ENCODE measurements at regions not wholly inside any gene's neighbourhood (a gene's known extent, or its start where the extent isn't known, plus 50 kb on each side); places are given as distances from the start of the nearest gene placed in this dataset.

DNA sequence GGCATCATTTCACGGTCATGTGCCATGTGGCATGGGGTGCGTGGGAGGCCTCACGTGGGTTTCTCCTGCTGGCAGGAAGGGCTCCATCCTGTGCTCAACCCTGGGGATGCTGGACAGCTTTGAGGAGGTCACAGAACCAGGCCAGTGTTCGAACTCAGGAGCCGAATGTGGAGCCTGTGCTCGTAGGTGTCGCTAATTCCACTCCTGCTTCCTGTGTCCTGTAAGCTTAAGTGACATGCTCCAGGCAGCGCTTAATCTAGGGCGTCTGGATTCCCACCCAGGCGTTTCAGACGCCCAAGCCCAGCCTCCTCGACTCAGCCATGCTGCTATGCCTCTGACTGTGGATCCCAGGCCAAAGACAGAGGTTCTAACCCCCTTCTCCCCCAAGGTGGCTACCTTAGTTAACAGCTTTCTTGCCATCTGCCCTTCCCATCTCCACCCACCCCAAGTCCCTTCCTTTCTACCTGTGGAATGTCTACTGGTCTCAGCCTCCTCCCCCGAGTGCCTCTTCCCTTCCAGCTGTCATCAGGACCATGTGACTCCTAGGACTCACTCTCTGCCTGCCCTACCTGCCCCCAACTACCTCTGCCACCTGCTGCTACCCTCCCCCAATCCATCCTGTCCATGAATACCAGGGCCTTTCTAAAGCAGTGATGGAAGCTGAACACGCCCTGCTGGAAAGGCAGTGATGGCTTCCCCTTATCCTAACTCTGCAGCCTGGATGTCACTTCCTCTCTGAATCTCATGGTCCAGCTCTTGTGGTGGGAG is 255.1 kb downstream of the CDH26 start:
- no peak for DNase-seq

DNA sequence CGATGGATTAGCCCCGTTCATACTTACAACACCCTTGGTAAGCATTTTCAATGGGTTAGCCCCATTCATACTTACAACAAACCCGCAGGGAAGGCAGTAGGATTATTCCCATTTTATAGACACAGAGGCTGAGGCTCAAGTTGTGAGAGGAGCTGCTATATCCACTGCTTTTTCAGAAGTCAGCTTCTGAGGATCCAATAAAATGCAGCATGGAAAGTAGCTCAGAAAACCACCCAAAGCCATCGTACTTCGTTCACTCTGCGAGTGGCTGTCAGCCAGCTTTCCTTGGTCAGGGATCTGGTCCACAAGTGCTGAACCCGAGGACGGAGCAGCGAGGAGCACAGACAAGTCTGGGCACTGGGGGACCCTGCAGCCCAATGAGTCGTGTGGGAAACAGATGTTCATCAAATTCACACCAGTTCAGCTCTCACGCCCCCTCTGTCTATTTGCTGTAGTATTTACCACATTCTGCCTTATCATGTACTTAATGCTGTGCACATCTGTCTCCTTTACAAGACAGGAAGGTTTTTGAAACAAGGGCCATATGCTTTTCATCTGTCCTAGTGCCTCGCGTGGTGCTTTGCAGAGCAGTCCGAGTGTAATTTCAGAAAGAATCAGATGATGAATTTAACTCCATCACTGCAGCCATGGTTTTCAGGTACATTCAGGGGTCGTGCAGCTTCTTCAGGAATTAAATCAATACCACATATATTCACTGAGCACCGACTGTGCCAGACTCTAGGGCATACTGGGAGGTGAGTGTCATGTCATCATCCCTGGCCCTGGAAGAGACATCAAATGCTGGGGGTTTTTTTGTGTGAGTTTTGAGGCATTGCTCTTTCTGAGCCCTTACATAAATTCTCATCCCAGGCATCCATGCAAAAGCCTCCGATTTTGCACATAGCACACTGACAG is 256.9 kb downstream of the CDH26 start:
- no peak for DNase-seq

DNA sequence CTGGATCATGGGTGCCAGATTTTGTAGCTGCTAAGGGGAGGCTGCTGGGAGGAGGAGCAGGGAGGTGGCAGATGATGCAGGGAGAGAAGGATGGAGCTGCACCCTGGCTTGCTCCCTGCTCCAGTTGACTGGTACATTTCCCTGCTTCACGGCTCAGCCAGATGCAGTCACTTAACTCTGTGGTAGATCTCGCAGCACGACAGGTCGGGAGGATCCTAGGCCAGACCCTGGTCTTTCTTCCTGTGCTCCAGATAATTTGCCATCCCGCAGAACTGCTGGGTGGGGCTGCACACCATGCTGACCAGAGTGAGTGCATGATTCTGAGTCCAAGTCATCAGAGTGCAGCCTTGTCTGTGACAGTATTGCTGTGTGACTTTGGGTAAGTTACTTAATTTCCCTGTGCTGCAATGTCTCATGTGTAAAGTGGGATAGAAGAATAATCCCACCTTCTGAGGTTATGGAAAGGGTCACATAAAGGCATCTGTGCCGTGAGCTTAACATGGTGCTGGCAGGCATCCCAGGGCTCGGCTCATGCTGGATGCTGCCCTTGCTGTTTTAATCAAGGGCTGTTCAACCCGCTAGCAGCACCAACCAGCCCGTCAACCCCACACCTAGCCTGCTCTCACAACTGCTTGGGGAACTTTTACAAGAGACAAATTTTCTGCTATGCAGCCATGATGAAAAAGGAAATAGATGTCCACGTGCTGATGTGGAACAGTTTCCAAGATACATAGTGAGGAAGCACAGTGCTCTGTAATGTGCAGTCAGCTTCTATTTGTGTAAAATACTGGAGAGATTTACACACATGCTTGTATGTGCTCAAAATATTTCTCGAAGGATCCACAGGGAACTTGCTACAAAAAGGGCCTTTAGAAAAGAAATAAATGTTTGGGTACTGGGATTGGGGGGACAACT is 257.9 kb downstream of the CDH26 start:
- DNase-seq: no peak

DNA sequence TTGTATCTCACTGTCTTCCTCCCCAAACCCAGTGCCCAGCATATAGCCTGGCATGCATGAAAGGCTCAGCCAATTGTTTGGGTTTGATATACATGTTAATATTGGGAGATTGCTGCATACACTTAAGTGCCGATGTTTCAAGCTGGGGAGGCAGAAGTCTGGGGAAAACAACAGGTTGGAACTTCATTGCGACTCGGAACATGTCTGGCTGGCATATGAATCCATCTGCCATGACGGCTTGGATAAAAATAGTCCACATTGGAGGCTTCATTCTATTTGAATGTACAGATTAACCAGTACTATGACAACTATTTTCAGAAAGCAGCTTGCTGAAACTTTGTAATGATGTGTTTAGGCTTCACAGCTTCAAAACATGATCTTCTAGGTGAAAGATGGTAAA is 261.0 kb downstream of the CDH26 start:
- DNase-seq: no peak

DNA sequence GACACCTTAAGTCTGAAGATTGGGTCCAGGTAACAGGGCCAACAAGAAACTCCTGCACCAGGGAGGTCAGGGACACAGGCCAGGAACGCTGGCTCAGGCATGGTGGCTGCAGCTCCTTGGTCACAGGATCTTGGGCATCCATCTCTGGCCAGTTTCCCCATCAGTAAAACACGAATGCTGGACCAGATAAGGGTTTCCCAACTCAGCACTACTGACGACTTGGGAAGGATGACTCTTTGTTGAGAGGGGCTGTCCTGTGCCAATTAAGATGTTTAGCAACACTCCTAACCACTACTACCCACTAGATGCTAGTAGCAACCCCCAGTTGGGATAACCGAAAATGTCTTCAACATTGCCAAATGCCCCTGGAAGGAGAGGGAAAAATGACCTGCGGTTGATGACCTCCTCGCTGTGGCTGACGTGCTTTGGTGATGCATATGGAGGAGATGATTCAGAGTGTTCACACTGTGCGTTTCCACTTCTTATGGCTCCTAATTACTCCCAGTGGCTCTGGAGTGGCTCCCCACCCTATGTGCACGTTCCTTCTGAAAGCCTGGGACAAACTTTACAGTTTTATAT is 261.9 kb downstream of the CDH26 start:
- DNase-seq: no peak

DNA sequence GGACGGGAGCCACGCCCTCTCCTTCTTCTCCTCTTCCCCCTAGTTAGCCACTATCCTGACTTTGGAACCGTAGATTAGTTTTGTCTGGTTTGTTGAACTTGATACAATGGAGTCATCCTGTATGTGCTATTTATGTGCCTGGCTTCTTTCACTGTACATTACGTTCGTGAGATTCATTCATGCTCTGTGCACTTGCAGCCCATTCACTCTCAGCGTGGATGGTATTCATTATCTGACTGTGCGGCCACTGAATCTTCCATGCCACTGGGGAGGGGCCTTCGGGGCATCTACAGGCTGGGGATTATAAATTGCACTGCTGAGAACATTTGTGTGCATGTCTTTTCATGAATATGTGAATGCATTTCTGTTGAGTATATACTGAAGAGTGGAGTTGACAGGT is 262.5 kb downstream of the CDH26 start:
- no peak for DNase-seq

DNA sequence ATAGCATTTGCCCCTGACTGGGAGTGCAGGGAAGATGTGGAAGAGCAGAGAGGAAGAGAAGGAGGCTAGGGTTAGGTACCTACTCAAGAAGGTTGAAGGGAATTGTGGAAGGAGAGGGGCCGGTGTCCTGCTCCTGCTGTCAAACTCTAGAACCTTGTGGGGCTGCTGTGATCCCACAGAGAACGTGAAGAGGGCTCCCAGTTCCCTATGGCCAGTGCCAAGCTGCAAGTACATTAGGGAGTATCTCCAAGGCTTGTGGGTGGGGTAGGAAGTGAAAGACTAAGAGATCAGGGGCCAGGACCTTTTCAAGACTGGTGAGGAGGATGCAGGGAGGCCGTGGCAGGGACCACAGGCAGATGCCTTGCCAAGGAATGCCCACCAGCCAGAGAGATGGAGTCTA is 263.4 kb downstream of the CDH26 start:
- DNase-seq: no peak

DNA sequence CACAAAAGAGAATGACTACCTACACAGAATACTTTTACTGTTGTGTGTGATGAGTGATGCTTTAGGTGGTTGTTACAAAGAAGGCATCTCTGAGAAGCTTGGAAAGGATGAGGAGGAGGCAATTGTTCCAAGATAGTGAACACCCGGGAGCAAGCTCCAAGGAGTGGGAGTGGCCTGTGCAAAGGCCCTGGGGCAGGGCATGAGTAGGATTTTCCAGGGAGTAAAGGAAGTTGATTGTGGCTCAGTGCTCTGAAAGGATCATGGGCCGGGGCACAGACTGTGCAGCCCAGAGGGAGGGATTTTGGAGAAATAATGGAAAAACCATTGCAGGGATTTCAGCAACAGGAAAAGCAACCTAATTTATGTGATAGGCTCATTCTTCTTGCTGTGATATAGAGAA is 264.3 kb downstream of the CDH26 start:
- no peak for DNase-seq

DNA sequence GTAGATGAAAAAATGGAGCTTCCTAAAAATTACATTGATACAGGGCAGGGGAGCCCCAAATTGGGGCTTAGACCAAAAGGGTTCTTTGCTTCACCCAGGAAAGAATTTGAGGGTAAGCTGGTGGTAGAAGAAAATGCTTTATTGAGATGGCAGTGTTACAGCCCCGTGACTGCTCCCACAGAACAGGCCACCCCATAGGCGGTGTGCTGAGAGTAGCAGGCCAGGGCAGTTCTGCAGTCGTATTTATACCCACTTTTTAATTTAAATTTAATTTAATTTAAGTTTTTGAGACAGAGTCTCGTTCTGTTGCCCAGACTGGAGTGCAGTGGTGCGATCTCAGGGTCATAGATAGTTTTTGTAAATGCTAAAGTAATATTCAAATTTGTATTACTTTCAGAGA is 265.0 kb downstream of the CDH26 start:
- DNase-seq: no peak

DNA sequence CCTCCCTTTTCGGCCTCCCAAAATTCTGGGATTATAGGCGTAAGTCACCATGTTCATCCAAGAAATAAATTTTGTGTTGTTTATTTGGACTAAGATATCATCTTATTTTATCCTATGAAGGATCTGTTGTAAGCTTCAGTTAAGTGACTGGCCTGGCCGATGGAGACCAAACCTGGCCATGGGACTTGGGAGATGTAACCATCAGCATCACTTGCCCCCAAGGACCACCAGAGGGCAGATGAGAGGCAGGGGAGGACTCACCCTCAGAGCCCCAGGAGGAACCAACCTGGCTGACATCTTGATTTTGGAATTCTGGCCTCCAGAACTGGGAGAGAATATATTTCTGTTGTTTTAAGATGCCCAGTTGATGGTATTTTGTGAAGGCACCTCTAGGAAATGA is 266.7 kb downstream of the CDH26 start:
- no peak for DNase-seq

DNA sequence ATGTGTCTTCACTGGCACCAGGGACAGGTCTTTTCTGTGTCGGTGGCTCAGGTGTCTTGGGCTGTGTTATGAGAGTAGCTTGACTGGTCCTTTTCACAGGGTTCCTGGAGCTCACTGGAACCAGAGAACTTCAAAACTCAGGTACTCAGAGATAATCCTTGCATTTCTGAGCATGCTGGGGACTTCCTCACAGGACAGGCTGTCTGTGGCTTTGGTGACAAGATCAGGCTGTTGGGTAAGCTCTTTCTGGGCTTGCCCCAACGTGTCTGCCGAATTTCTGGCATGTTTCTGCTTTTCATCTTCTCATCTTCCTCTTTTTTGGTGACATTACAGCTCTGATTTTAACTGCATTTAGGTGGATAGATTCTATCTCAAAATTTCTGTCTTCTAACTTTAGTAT is 270.0 kb downstream of the CDH26 start:
- DNase-seq: no peak

DNA sequence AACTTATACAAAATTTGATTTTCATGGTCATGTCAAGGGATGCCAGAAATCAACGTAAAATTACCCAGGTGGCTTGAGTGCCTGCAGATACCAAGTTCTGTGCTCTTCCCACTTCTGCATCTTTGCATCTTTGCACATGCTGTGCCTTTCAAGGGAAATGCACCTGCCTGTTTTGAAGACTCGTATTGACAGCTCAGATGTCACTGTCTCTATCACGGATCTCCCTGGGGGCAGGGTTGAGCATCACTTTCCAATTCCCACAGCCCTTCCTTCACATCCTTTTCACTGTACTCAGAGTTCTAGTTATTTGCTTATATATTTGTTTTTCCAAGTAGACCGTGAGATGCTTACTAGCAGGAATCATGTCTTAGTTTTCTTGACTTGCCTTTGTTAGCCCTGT is 274.2 kb downstream of the CDH26 start:
- no peak for DNase-seq

DNA sequence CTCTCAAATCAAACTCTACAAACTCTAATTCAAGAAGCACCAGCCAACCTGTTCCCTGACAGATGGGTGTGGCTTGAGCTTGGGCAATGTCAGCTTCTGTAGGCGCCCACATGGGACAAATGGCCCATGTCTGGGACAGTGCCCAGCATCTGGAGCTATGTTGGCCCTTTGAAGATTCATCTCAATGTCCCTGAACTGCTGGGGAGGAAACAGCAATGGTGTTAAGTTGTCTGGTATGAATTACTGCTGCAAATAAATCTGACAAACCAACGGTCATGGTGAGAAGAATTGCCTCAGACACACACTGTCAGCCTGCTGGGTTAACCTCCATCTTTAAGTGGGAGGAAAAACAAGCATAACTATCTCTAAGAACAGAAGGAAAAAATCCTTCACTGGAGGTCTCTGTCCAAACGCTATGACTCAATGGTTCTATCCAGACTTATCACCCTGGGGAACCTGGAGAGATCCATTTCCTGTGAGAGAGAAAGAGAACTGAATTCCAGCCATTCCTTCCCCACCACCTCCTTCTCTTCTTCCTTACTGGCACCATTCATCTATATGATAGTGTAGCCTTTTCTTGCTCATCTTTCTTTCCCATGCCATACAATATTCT is 274.9 kb downstream of the CDH26 start:
- DNase-seq: peak; percentile 71

DNA sequence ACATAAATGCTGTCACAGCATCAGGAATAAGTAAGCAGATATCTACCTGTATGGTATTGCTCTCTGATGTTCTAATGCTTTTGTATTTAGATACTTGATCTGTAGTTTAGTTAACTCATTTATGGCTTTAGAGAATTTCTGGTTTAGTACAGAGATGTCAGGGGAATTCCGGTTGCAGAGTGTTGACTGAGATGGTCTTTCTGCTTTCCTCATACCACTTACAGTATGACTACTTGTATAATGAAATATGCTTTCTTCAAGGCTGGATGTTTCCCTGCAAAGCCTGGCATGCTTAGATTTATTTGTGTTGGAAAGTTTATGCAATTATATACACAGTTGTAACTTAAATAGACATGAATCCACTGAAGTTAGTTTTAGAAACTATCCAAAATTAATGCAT is 278.4 kb downstream of the CDH26 start:
- DNase-seq: no peak

DNA sequence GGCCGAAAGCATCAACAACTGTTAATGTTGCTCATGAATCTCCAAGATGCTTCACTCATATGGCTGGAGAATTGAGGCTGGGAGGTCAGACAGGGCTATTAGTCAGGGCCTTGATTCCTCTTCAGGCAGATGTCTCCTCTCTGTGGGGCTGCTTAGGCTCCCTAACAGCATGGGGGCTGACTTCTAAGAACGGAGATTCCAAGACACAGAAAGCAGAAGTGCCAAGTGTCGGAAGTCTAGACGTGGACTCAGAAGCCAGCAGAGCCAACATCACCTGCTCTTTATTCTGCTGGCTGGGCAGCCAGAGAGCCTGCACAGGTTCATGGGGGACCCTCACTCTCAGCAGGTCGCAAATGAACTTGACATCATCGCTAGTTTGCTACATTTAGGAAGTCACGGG is 279.8 kb downstream of the CDH26 start:
- DNase-seq: no peak

DNA sequence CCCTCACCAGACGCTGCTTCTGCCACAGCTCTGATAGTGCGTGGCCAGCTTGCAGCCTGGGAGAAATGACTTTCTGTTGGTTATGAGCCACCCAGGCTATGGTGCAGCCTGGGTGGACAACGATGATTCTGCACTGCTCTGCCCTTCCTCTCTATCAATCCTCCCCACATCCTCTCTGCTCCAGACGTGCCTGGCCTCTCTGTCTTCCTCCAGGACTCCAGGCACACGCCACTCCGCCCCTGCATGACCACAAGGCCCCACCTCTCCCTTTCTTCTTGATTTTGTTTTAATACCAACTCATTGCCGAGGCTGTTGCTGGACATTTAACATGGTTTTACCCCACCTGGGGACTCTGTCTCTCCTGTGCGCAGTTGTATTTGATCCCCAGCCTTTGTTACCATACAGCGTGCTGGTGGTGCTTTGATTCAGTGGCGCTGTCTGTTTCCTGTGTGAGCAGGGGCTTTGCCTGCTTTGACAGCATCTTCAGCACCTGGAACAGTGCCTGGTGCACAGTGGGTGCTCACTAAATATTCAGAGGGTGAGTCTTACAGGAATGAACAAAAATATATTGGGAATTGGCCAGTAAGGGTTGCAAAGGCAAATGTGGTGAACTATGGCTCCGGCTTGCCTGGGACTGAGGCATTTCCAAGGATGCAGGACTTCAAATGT is 280.9 kb downstream of the CDH26 start:
- DNase-seq: no peak

DNA sequence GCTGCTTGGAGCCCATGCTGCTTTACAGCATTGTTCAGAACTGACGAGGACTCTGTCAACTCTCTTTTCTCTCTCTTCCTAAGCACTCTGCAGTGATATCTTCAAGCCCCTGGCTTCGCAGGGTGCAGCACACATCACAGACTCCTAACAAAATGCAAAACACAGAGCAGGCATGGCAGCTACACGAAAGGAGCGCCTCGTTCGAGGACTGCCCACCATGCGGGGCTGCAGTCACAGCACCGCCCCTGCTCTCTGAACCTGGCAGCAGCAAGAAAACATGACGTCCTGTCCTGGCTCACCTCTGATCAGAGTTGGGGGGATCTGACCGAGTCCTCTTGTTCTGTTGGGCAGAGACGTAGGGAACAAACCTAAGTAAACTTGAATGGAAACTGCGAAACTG is 281.7 kb downstream of the CDH26 start:
- DNase-seq: no peak

DNA sequence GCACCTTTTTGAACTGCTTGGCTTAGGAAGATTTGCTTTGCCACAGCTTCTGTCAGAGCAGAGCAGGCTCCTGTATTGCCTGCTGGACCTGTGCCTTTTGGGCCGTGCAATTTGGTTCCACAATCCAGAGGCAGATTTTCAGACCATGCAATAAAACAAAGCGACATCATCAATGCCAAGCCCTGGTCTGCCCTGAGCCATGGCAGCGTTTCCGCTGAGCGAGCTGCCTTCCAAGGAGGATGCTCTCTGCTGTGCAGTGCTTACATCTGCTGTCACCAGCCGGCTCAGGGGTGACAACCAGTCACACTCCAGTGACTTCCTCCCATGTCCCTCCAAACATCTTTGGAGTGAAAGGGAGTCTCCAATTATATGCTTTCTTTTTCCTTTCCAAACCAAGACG is 282.2 kb downstream of the CDH26 start:
- DNase-seq: no peak

DNA sequence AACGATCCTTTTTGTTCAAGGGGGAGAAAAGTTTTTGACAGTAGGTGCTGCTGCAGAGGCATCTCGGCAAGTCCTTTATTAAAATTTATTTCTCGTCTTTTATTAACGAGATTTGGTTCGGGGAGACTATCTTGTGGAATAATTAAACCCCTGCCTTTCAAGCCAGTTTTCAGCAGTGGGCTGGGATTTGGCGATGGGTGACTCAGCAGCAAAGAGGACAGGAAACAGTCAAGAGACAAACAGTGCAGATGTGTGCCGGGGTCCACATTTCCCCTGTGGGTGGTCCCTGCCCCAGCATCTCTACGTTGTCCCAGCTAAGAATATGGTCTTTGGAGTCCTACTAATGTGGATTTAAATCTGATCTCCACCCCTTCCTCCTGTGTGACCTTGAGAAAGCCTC is 282.8 kb downstream of the CDH26 start:
- no peak for DNase-seq

DNA sequence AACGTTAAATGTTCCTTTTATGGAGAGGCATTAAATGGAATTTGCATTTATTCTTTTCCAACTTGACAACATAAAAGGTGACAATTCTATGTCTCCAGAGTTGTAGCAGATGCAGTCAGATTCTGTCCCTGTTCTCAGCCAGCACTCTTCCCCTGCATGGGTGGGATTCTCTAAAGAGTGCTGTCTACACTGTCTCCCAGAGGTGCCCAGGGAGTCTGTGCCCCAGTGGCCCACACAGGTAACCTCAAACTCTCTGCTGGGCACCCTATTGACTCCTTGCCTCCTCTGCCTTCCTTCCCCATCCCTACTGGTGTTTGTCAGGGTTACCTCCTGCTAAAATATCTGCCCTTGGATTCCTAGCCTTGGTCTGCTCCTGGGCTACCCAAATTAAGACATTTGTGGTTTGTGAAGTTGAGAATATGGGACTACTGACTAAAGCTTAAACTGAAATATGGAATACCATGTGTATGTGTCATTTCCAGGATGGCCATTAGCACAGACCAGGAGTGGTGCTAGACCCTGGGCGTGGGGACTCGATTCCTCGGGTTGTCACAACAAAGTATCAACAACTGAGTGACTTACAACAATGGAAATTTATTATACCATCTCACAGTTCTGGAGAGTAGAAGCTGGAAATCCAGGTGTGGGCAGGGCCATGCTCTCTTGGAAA is 284.7 kb downstream of the CDH26 start:
- DNase-seq: no peak

Measured in left kidney (tissue), 1 donor.